Activated T-helper 1 cell treated with Interleukin-2 at 50 U/mL for 16 hours (primary cell): ENCODE measurements at regions not wholly inside any gene's neighbourhood (a gene's known extent, or its start where the extent isn't known, plus 50 kb on each side); places are given as distances from the start of the nearest gene placed in this dataset.
"Not testable (repeated sequence)": the region's sequence is repeated elsewhere in the genome, so short reads cannot be mapped to it uniquely, and the experiment has no call there.

Experiments
- DNase-seq: peaks from one replicate; pipeline ENCODE4 v3.0.0-alpha.2; 2020; ENCODE audit warnings: low read depth

DNA sequence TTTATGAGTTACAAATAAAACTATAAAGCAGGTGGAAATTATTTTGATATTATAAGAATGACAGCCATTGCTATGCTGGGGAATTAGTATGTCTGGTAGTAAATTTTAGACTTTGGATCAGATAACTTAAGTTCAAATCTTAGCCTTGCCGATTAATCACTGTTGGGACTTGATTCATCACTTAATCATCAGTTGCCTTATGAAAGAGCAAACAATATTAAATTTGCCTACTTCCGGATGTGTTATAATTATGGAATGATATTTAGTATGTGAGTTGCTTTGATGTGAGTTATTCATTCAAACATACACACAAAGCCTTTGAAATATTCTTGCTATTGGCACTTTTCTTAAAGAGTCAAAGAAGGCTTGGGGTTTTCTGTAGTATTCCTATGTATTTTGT is 717.7 kb downstream of the BRINP1 start:
- DNase-seq, result no peak

DNA sequence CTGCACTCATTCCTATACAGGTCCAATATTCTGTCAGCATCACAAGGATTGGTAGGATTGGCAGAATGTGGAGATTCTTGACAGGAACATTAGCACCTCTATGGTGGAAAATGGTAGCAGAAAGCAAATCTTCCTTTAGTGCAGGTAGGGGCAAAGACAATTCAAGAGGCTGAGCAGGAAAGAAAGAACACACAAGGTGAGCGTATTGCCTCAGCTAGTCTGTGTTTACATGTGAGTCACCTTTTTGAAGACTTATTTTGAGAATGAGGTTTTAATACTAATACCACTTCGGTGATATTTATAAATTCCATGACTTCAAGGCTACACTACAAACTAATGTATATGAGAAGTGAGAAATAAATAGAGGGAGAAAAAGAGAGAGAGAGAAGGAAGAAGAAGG is 717.0 kb downstream of the BRINP1 start:
- DNase-seq, result no peak

DNA sequence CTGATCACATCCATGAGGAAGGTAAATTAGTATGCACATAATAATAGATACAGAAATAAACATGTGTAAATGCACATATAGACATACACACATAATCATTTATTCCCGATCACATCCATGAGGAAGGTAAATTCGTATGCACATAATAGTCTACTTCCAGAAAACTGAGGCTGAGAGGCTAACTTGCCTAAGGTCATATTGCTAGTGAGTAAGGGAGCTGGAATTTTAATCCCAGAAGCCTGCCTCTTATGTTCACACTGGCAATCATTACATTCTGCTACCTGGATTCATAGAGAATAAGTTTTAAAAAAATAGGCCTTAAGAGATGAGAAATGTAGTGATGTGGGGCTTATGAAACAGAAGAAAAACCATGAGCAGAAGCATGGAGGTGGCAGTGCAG is 716.3 kb downstream of the BRINP1 start:
- no peak for DNase-seq

DNA sequence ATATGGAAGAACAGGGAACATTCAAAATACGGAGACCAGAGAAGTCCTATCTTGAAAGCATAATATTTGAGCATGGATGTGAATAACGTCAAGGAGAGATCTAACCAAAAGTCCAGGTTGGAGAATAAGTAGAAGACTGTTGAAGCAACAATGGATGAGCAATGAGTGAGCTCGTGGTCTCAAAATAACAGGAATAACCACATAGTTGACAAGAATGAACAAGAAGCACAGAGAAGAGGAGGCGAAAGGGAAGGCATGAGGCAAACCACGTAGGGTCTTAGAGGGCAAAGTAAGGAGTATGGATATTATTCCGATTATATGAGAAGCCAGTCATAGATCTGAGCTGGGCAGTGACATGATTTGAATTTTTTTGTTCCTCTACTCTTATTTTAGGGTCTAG is 710.2 kb downstream of the BRINP1 start:
- DNase-seq, result no peak

DNA sequence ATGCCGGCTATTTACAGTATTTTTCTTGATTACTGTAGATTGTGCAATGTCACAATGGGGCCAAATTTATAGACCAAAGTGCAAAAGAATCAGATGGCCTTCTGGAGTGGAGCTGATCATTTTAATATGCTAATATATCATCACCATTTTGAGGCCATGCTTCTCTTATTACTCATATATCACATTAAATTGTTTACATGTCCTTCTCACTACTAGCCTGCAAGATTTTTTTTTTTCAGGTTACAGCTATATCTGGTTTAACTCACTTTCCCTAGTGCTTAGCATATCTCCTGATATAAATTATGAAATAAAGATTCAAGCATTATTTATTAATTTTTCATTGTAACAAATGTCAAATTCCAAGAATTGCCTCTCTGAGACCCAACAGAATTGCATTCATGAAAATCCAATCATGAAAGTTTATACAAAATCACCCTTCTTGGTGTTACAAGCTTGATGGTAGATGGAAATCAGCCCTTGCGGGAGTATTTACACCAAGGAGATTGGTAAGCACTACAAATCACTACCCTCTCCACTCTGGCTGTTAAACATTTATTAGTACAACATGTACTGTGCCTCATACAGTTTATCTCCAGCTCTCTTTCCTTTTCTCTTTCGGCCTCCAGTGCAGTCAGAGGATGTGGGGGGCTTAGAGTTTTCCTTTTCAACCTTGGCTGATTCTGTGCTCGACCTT is 703.9 kb downstream of the BRINP1 start:
- DNase-seq, result no peak

DNA sequence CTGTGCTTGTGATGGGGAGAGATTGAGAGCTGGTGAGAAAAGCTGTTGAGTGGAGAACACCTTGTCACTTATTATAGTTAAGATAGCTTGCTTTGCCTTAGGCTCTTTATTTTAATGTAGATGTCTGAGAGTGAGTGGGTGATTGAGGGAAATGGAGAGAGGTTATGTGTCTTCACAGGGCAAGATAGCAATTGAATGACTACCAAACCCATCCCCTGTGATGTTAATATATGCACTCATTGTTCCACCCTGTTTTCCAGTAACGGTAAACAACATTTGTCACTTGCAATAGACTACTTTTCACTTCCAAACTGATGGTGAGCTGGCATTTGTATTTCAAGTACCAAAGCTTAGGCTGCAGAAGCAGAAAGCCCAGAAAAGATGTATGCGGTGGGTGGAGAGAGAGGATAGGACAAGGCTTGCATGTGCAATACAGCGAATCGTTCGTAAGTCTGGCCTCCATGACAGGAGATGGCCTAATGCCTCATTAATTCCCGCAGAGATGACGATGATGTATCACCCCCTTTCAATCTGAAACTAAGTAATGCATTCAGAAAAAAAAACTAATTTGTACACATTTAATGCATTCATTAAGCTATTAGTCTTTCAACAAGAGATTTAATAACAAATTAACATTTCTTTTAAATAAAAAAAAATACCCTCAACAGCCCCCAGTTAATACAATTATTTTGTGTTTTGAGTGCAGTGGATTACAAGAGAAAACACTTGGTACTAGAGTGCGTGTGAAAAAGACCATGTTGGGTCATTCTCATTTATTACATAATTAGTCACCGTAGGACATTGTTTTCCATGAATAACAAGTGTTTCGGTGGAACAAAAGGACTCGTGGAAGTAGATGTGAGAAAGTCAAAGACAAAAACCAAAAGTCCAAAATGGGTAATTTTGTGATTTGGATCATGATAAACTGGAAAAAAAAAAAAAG is 699.0 kb downstream of the BRINP1 start:
- DNase-seq, result no peak

DNA sequence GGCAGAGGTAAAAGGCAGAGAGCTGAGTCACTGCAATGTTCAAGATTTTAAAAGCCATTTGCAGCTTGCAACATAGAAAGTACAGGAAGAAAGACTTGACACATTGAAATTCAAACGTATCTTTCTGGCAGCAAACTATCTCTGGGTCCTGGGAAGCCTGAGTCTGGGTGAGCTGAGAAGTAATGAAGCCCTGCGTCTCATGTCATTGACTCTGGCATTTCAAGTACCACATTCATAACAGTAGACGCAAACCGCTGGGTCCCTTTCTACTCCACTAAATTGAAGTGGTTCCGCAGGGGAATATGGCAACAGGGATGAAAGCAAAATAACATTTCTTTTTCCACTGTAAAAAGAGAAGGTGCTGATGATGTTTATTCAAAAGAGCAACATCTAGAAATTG is 694.3 kb downstream of the BRINP1 start:
- no peak for DNase-seq

DNA sequence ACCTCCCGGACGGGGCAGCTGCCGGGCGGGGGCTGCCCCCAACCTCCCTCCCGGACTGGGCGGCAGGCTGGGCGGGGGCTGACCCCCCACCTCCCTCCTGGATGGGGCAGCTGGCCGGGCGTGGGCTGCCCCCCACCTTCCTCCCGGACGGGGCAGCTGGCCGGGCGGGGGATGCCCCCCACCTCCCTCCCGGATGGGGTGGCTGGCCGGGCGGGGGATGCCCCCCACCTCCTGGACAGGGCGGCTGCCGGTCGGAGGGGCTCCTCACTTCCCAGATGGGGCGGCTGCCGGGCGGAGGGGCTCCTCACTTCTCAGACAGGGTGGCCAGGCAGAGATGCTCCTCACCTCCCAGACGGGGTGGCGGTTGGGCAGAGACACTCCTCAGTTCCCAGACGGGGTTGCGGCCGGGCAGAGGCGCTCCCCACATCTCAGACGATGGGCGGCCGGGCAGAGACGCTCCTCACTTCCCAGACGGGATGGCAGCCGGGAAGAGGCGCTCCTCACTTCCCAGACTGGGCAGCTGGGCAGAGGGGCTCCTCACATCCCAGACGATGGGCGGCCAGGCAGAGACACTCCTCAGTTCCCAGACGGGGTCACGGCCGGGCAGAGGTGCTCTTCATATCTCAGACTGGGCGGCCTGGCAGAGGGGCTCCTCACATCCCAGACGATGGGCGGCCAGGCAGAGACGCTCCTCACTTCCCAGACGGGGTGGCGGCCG is 691.1 kb downstream of the BRINP1 start:
- not testable (repeated sequence) for DNase-seq

DNA sequence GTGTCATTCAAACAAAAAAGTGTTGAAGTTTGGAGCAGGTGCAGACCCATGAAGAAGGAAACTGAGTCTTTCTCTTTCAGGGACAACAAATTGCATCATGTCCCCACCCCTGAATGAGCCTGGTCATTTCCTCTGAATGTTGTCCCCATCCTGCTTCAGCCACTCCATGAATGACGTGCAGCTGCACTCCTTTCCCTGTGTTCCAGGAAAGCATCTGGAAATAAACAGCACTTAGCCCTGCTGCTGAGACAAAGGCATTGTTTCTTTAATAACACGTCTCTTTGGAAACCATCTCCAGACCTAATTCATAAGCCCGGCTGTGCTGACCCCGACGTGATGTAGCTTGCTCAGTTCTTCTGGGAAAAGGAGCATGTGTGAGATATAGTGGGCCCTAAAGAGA is 682.3 kb downstream of the BRINP1 start:
- DNase-seq, result no peak

DNA sequence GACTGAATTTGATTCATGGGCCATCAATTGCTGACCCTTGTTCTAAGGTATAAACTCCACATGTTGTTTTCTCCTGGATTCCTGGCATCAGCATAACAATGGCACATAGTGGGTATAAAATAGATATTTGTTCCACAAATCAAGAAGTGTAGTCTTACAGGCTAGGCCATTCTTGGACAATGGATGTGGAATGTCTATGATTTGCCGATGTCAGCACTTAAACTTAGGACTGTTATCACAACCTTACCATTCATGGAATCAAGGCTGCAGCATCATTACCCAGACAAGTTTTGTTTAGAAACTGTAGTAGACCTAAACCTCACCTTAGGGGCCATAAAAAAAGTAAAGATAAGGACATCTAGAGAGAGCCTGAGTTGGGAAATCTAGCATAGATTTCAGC is 680.0 kb downstream of the BRINP1 start:
- DNase-seq, result no peak

DNA sequence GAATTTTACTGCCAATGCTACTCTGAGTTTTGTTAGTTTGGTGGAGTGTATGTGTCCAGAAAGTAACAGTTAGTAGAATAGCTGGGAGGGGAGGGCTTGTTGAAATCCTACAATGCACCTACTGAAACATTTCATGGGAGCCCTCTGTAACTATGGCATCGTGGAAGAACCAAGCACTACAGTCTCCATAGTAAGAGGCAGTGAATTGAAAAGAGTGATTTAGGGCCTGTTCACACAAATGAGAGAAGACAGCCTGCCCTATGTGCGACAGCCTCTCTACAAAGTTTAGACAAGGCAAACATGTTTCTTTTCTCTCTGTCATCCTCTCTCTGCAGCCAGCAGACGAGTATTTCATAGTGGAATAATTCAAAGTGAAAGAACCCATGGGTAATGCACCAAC is 676.6 kb downstream of the BRINP1 start:
- no peak for DNase-seq

DNA sequence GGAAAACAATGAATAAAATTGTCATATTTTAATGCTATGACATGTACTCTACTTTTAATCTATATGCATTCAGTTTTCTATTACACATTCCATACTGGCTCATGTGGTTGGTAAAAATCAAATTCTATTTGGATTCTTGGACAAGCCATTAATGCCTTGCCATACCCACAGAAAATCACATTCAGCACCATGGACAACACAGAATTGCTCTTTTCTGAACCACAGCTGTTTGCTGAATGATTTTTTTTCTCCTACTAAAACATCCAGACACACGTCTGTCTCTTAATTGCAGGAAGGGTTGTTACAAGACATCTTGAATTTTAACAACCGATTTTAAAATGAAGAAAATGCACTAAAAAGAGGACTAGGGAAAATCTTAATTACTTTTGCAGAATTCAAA is 675.6 kb downstream of the BRINP1 start:
- no peak for DNase-seq

DNA sequence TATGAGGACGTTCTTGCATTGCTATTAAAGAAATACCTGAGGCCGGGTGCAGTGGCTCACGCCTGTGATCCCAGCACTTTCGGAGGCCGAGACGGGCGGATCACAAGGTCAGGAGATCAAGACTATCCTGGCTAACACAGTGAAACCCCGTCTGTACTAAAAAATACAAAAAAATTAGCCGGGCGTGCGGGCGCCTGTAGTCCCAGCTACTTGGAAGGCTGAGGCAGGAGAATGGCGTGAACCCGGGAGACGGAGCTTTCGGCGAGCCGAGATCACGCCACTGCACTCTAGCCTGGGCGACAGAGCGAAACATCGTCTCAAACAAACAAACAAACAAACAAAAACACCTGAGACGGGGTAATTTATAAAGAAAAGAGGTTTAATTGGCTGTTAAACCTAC is 674.0 kb downstream of the BRINP1 start:
- not testable (repeated sequence) for DNase-seq

DNA sequence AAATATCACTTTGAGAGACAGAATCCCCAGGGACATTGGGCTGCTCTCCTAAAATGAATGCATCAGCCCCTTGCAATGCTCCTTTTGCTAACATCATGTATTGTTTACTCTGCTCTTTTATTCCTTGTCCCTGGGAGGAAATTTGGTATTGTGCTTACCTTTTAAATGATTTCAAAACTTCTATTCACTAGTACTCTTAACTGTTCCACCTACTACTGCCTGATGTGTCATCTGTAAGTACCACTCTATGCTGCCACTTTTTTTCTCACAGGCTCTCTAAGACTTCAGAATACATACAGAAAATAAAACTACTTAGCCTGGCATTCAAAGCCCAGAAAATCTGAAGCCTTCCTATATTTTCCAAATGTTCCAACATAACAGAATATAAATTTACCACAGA is 667.2 kb downstream of the BRINP1 start:
- DNase-seq, result no peak

DNA sequence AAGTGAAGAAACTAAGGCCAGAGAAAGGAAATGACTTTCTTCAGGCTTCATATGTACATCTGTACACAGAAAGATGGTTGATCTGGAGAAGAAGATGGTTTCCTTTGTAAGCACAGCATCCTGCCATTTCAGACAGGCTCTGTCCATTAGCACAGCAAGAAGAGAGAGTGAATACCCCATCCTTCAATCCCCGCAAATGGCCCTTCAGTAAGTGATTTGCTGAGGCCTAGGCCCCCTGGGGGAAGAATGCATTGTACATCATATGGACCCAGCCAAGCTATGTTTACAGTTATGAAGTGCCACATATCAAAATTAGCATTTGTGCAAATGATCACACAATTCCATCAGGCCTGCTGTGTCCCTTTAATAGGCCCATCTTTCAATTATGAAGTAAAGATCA is 657.4 kb downstream of the BRINP1 start:
- no peak for DNase-seq

DNA sequence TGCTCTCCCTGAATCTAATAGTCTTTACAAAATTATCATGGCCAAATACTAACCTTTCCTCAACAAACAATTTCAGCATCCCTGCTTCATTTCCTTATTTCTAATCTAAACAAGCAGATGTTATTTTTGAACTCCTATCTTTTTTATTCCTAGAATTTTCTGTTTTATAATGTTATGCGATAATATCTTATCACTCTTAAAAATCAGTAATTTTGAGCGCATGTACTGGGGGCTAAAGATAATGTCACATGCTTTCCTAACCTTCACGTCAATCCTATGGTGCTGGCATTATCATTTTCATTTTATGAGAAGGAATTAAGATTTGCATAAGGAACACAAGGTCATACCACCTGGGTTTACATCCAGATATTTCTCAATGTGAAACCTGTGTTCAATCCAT is 648.0 kb downstream of the BRINP1 start:
- DNase-seq, result no peak

DNA sequence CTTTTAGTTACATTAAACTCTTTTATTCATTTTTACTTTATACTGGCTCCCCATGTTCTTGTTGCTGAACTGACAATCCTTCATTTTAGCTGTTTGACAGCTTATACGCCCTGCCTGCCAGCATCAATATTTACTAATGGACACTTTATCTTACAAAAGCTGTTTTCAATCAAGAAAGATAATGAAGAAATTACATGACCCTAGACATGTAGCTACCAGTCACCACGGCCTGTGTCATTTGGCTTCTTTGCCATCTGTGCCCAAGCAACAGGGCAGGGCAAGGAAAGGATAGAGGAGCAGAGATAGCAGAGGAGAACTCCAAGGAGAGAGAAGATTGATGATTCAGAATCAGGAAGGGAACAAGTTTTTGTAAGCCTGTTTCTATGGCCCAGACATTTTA is 647.3 kb downstream of the BRINP1 start:
- no peak for DNase-seq

DNA sequence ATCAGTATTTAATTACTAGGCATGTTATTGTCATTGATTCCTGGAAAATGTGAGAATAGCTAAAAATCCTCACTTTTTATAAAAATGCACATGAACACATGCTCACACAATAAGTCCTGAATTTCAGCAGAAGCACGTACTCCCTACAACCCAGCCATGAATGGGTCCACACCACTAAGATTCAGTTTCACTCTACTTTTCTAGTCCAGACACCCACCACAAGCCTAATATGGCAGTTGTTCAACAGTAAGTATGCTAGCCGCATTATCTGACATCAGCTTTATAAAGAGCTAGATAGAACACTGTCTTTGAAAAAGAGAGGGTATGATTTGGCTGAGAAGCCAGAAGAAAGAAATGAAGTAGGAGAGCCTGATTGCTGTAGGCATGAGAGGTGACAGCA is 639.3 kb downstream of the BRINP1 start:
- no peak for DNase-seq

DNA sequence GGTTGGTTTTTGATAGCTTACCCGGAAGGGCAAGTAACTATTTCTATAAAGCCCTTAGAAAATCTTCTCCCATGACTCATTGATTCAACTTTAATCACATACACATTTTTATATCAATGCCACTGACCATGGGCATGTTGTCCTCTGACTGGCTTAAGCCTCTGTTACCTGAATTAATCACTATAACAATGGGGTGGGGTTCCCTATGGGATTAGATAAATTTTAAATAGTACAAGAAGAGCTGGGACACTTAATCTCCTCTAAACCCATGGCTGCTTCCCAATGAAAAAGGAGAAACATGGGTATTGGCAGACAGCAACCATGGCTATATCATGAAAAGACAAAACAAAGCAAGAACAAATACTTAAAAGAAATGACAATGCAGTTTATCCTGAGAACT is 636.2 kb downstream of the BRINP1 start:
- DNase-seq, result no peak

DNA sequence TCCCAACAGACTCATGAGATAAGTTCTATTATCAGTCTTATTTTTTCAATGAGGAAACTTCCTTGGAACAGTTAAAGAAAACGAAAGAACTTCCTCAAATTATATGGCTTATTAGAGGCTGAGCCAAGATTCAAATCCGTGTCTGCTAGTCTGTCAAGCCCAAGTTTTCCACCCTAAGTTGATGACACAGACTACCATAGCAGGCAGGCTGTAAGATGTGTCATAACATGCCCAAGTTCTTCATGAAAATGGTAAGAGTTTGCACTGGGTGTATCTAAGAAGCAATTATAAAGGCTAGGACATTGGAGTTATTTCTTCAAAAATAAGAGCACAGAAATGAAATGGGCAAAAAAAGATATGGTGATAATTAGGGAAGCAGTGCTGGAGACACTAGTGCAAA is 634.5 kb downstream of the BRINP1 start:
- no peak for DNase-seq

DNA sequence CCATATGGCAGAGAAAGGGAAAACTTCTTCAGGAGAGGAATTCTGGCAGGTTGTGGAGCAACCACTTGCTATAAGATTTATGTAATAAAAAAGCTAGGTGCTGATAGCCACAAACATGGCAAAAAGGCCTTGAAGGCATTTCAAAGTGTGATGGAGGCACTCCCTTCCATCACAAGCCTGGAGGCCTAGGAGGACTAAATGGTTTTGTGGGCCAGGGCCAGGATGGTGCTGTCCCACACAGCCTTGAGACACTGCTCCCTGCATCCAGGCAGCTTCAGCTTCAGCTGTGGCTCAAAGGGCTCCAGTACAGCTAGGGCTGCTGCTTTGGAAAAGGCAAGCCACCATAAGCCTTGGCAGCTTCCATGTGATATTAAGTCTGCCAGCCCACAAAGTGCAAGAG is 632.8 kb downstream of the BRINP1 start:
- no peak for DNase-seq

DNA sequence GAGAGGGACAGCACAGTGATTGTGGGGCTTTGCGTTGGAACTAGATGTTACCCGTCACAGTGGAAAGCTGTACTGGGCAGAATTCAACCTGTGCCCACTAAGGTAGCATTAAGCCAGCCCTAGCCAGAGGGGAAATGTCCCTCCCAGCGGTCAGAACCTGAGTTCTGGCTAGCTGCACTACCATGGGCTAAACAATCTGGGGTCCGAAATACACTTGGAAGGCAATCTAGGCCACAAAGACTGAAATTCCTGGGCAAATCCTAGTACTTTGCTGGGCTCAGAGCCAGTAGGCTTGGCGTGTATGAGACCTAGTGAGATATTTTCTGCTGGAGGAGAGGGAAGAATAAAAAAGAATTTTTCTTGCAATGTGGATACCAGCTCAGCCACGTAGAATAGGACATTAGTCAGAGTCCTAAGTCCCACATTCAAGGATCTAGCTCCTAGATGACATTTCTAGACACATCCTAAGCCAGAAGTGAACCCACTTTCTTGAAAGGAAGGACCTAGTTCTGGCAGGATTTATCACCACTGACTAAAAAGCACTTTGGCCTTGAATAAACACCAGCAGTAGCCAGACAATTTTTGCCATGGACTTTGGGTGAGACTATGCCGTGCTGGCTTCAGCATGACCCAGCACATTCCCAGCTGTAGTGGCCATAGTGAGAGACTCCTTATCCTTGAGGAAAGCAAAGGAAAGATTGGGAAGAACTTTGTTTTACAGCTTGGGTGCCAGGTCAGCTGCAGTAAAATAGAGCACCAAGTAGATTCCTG is 618.0 kb downstream of the BRINP1 start:
- DNase-seq, result no peak
